ENCODE measurements at regions not wholly inside any gene's neighbourhood (a gene's known extent, or its start where the extent isn't known, plus 50 kb on each side); places are given as distances from the start of the nearest gene placed in this dataset.

- DNase-seq (ENCODE audit: low spot score in 2 of 2): no peak
- no peak overlapping the region for H3K27ac ChIP-seq
- intact Hi-C loops (cut with DNase I): no loop called here
- no peaks in the 10 kb centered on the region for H3K27me3 ChIP-seq
- no peaks in the 10 kb centered on the region for H3K9me3 ChIP-seq
- no peak overlapping the region for H3K4me3 ChIP-seq
- TF ChIP-seq CTCF (IDR thresholded peaks at IDR 0.05): no peak
- peaks cover 0 to 3% of the 10 kb centered on the region in 2 donors for H3K4me1 ChIP-seq
- H3K36me3 ChIP-seq: no peaks in the 10 kb centered on the region
Observed at GRCh38 chr5:143506836-143507552, 103.5 kb upstream of the NR3C1 start.

GRCh38 chr5:143505934-143506333, 102.4 kb upstream of the NR3C1 start:
- H3K9me3 ChIP-seq: no peaks in the 10 kb centered on the region

GRCh38 chr5:143505354-143505753, 101.9 kb upstream of the NR3C1 start:
- no peak for DNase-seq (ENCODE audit: low spot score in 2 of 2)
- intact Hi-C loops (cut with DNase I): no loop called here
- no peak for TF ChIP-seq CTCF (IDR thresholded peaks at IDR 0.05)

More at GRCh38 chr5:143505934-143506333, 102.4 kb upstream of the NR3C1 start:
- Histone ChIP-seq H3K36me3 (no peaks in the 10 kb centered on the region), H3K27ac (no peak overlapping the region), H3K4me1 (peaks cover 0 to 3% of the 10 kb centered on the region in 2 donors), H3K4me3 (no peak overlapping the region), H3K27me3 (no peaks in the 10 kb centered on the region)
- intact Hi-C loops (cut with DNase I): no loop called here
- no peak for TF ChIP-seq CTCF (IDR thresholded peaks at IDR 0.05)
- no peak for DNase-seq (ENCODE audit: low spot score in 2 of 2)

GRCh38 chr5:143501310-143502044, 98.0 kb upstream of the NR3C1 start:
- H3K27ac ChIP-seq: no peak overlapping the region
- intact Hi-C loops (cut with DNase I): loop anchor here (5.0 kb wide), 1 partner anchor 71 kb away; no protein-coding TSS in a partner anchor
- H3K4me1 ChIP-seq: no peaks in the 10 kb centered on the region
- no peaks in the 10 kb centered on the region for H3K9me3 ChIP-seq
- no peak for TF ChIP-seq CTCF (IDR thresholded peaks at IDR 0.05)
- H3K4me3 ChIP-seq: no peak overlapping the region
- DNase-seq (ENCODE audit: low spot score in 2 of 2): no peak
- H3K27me3 ChIP-seq: no peaks in the 10 kb centered on the region
- H3K36me3 ChIP-seq: no peaks in the 10 kb centered on the region

More at GRCh38 chr5:143505354-143505753, 101.9 kb upstream of the NR3C1 start:
- no peak overlapping the region for H3K4me3 ChIP-seq
- H3K9me3 ChIP-seq: no peaks in the 10 kb centered on the region
- no peaks in the 10 kb centered on the region for H3K27me3 ChIP-seq
- H3K4me1 ChIP-seq: peaks cover 0 to 3% of the 10 kb centered on the region in 2 donors
- H3K36me3 ChIP-seq: no peaks in the 10 kb centered on the region
- H3K27ac ChIP-seq: no peak overlapping the region

GRCh38 chr5:143499480-143500114, 96.1 kb upstream of the NR3C1 start:
- Histone ChIP-seq H3K27me3 (no peaks in the 10 kb centered on the region), H3K27ac (no peak overlapping the region), H3K36me3 (no peaks in the 10 kb centered on the region), H3K9me3 (no peaks in the 10 kb centered on the region), H3K4me1 (peaks cover 0 to 8% of the 10 kb centered on the region in 2 donors), H3K4me3 (no peak overlapping the region)
- TF ChIP-seq CTCF (IDR thresholded peaks at IDR 0.05): no peak
- no peak for DNase-seq (ENCODE audit: low spot score in 2 of 2)
- intact Hi-C loops (cut with DNase I): loop anchor here (5.0 kb wide), 1 partner anchor 73 kb away; no protein-coding TSS in a partner anchor

Measured in ascending aorta (tissue), 2 donors.